Tibial nerve (tissue), 4 donors: ENCODE measurements at regions not wholly inside any gene's neighbourhood (a gene's known extent, or its start where the extent isn't known, plus 50 kb on each side); places are given as distances from the start of the nearest gene placed in this dataset.

Source experiments
- DNase-seq, 2 donors: peaks; one replicate each; pipeline ENCODE4 v3.0.0-alpha.2; 2019; ENCODE audit warnings: low spot score in 2 of 2
- H3K27ac ChIP-seq, 4 donors: fragments of 200-600 bp; sonication (generic) in 3 of 4; one replicate each; pipeline ENCODE4 v1.5.1; 2017 to 2019; ENCODE audit warnings: mild to moderate bottlenecking in 1 of 4
- H3K27me3 ChIP-seq, 2 donors: fragments of 200-600 bp; sonication (generic) in 1 of 2; one replicate each; pipeline versions ENCODE4 v1.5.1 to v1.6.0; 2017 to 2019
- H3K36me3 ChIP-seq, 3 donors: fragments of 200-600 bp; sonication (generic); one replicate each; pipeline ENCODE4 v1.5.1; 2018 to 2019
- H3K4me1 ChIP-seq, 4 donors: fragments of 200-600 bp; sonication (generic) in 3 of 4; one replicate each; pipeline ENCODE4 v1.5.1; 2017 to 2019
- H3K4me3 ChIP-seq, 4 donors: fragments of 200-600 bp; sonication (generic) in 3 of 4; one replicate each; pipeline ENCODE4 v1.5.1; 2017 to 2019; ENCODE audit warnings: mild to moderate bottlenecking in 1 of 4, moderate library complexity in 1 of 4
- H3K9me3 ChIP-seq, 4 donors: fragments of 200-600 bp; sonication (generic) in 3 of 4; one replicate each; pipeline ENCODE4 v1.5.1; 2017 to 2019
- CTCF ChIP-seq, 5 experiments: fragments of 200-600 bp in 3 of 5; fragments of 450-650 bp in 2 of 5; sonication (generic) in 3 of 5; IDR thresholded peaks; one replicate each; pipeline ENCODE4 v1.5.1; 2016 to 2019; ENCODE audit warnings: antibody characterized with exemption in 5 of 5, mild to moderate bottlenecking in 3 of 5, moderate library complexity in 2 of 5
- EP300 ChIP-seq, 2 donors: sonication (generic); formaldehyde crosslinking; IDR thresholded peaks; one replicate each; pipeline ENCODE4 v1.6.1; 2017; ENCODE audit warnings: antibody characterized with exemption in 2 of 2, mild to moderate bottlenecking in 1 of 2
- POLR2A ChIP-seq, 2 donors: fragments of 450-650 bp; IDR thresholded peaks; one replicate each; pipeline ENCODE4 v1.6.1; 2017; ENCODE audit warnings: antibody characterized with exemption in 2 of 2, mild to moderate bottlenecking in 2 of 2, moderate library complexity in 2 of 2
- WGBS, 2 donors: methylation state at CpG; one replicate each; pipeline ENCODE4 v1.1.5; 2018; 5-methylcytosine and 5-hydroxymethylcytosine counted together

GRCh38 chr6:149186873-149187272 lies 130.6 kb upstream of the TAB2 start:
- no peak overlapping the region for H3K27ac ChIP-seq
- TF ChIP-seq CTCF (IDR thresholded peaks at IDR 0.05) (no peak), EP300 (IDR thresholded peaks at IDR 0.05) (no peak), POLR2A (IDR thresholded peaks at IDR 0.05) (no peak)
- H3K4me3 ChIP-seq: no peak overlapping the region
- H3K4me1 ChIP-seq: no peaks in the 10 kb centered on the region
- DNase-seq: no peak
- H3K27me3 ChIP-seq: no peaks in the 10 kb centered on the region
- H3K36me3 ChIP-seq: no peaks in the 10 kb centered on the region
- peaks cover 0 to 12% (median 0%) of the 10 kb centered on the region in 4 donors for H3K9me3 ChIP-seq
- WGBS, 2 donors: 94 to 100% methylated on average over 2 of the region's 2 CpGs

- H3K4me3 ChIP-seq: no peak overlapping the region
- no peaks in the 10 kb centered on the region for H3K36me3 ChIP-seq
- no peaks in the 10 kb centered on the region for H3K27me3 ChIP-seq
- no peak for TF ChIP-seq EP300 (IDR thresholded peaks at IDR 0.05)
- no peak for TF ChIP-seq POLR2A (IDR thresholded peaks at IDR 0.05)
- TF ChIP-seq CTCF (IDR thresholded peaks at IDR 0.05): no peak
- peaks cover 0 to 8% (median 0%) of the 10 kb centered on the region in 4 donors for H3K9me3 ChIP-seq
- 50 to 88% methylated on average over 1 of the region's 1 CpG for WGBS, 2 donors
- H3K27ac ChIP-seq: no peak overlapping the region
- DNase-seq: peak in 1 of 2 donors; percentile 24
- no peaks in the 10 kb centered on the region for H3K4me1 ChIP-seq
These were observed 127.2 kb upstream of the TAB2 start for GRCh38 chr6:149190224-149190831.

GRCh38 chr6:149194820-149195558 lies 122.5 kb upstream of the TAB2 start:
- Histone ChIP-seq H3K36me3 (no peaks in the 10 kb centered on the region), H3K4me3 (no peak overlapping the region), H3K4me1 (no peaks in the 10 kb centered on the region), H3K27me3 (no peaks in the 10 kb centered on the region), H3K27ac (no peak overlapping the region), H3K9me3 (peaks cover 0 to 32% (median 0%) of the 10 kb centered on the region in 4 donors)
- TF ChIP-seq CTCF (IDR thresholded peaks at IDR 0.05) (no peak), EP300 (IDR thresholded peaks at IDR 0.05) (no peak), POLR2A (IDR thresholded peaks at IDR 0.05) (no peak)
- no peak for DNase-seq
- 81 to 88% methylated on average over 8 of the region's 8 CpGs for WGBS, 2 donors

- H3K4me1 ChIP-seq: peaks cover 0 to 8% (median 0%) of the 10 kb centered on the region in 4 donors
- no peak for DNase-seq
- H3K27me3 ChIP-seq: no peaks in the 10 kb centered on the region
- peaks cover 0 to 32% (median 0%) of the 10 kb centered on the region in 4 donors for H3K9me3 ChIP-seq
- H3K27ac ChIP-seq: no peak overlapping the region
- H3K4me3 ChIP-seq: no peak overlapping the region
- H3K36me3 ChIP-seq: no peaks in the 10 kb centered on the region
- 75 to 95% methylated on average over 3 of the region's 3 CpGs for WGBS, 2 donors
- TF ChIP-seq POLR2A (IDR thresholded peaks at IDR 0.05) (no peak), EP300 (IDR thresholded peaks at IDR 0.05) (no peak), CTCF (IDR thresholded peaks at IDR 0.05) (no peak)
These were observed 121.4 kb upstream of the TAB2 start for GRCh38 chr6:149196091-149196490.

- no peaks in the 10 kb centered on the region for H3K36me3 ChIP-seq
These were observed 120.0 kb upstream of the TAB2 start for GRCh38 chr6:149197482-149197881.

More at GRCh38 chr6:149197482-149197881, 120.0 kb upstream of the TAB2 start:
- H3K4me1 ChIP-seq: peaks cover 0 to 19% (median 0%) of the 10 kb centered on the region in 4 donors
- no peak for DNase-seq
- no peak overlapping the region for H3K4me3 ChIP-seq
- no peak for TF ChIP-seq POLR2A (IDR thresholded peaks at IDR 0.05)
- no peak for TF ChIP-seq EP300 (IDR thresholded peaks at IDR 0.05)
- no peak for TF ChIP-seq CTCF (IDR thresholded peaks at IDR 0.05)
- no peaks in the 10 kb centered on the region for H3K27me3 ChIP-seq
- no peak overlapping the region for H3K27ac ChIP-seq
- H3K9me3 ChIP-seq: peaks cover 0 to 32% (median 0%) of the 10 kb centered on the region in 4 donors
